ENCODE measurements at regions not wholly inside any gene's neighbourhood (a gene's known extent, or its start where the extent isn't known, plus 50 kb on each side); places are given as distances from the start of the nearest gene placed in this dataset.
"Not testable (repeated sequence)": the region's sequence is repeated elsewhere in the genome, so short reads cannot be mapped to it uniquely, and the experiment has no call there.

- Histone ChIP-seq H3K27ac (ENCODE audit: low read depth, low read length, poor library complexity, severe bottlenecking) (no peak overlapping the region), H3K27me3 (replicated peaks; ENCODE audit: insufficient read depth, low read depth, low read length, poor library complexity) (no peaks in the 10 kb centered on the region), H3K9me3 (ENCODE audit: low read depth, low read length, poor library complexity, severe bottlenecking) (peaks cover 2% of the 10 kb centered on the region), H3K4me1 (ENCODE audit: insufficient read depth, low read length, poor library complexity, severe bottlenecking) (no peaks in the 10 kb centered on the region), H3K4me3 (ENCODE audit: low read depth, low read length, poor library complexity, severe bottlenecking) (no peak overlapping the region), H3K36me3 (ENCODE audit: insufficient read depth, low read length, poor library complexity, severe bottlenecking) (no peaks in the 10 kb centered on the region)
- no peak for DNase-seq (ENCODE audit: low spot score)
- intact Hi-C loops (cut with micrococcal nuclease; ENCODE audit: unreplicated experiment), result no loop called here
- CTCF ChIA-PET, result no interaction called here
- TF ChIP-seq EZH2 (IDR thresholded peaks at IDR 0.05; ENCODE audit: borderline replicate concordance, low read depth, low read length, poor library complexity, severe bottlenecking) (no peak), CTCF (conservative IDR thresholded peaks at IDR 0.05; ENCODE audit: low read depth, low read length) (no peak)
- POLR2A ChIA-PET (ENCODE audit: low non-redundant PET), result no interaction called here
- no TSS peak for BruUV-seq (replicated peaks)
Measured at GRCh38 chr5:101212942-101213514, 309.9 kb upstream of the ST8SIA4 start.

DNA sequence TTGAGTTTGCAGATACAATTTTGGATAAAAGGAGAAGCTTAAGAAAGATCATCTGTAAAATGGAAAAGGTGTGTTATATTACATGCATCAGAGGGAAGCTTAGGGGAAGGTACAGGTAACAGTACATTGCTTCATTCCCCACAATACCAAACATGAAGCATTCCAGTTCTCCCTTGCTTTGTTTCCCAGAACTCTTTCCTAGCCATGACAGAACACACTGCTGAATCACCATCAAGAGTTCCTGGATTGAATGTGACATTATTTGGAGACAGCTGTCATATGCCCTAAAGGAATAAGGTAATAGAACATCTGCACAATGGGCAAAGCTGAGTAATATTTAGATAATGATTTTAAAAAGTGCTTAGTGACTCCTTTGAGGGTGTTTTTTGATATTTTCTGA lies 303.5 kb upstream of the ST8SIA4 start:
- TF ChIP-seq EZH2 (IDR thresholded peaks at IDR 0.05; ENCODE audit: borderline replicate concordance, low read depth, low read length, poor library complexity, severe bottlenecking), result no peak
- ChIA-PET POLR2A (ENCODE audit: low non-redundant PET) (no interaction called here), CTCF (no interaction called here)
- intact Hi-C loops (cut with micrococcal nuclease; ENCODE audit: unreplicated experiment), result no loop called here
- BruUV-seq (replicated peaks), result no TSS peak
- H3K27me3 ChIP-seq (replicated peaks; ENCODE audit: insufficient read depth, low read depth, low read length, poor library complexity), result no peaks in the 10 kb centered on the region
- no peaks in the 10 kb centered on the region for H3K4me1 ChIP-seq (ENCODE audit: insufficient read depth, low read length, poor library complexity, severe bottlenecking)
- peaks cover 2% of the 10 kb centered on the region for H3K9me3 ChIP-seq (ENCODE audit: low read depth, low read length, poor library complexity, severe bottlenecking)
- no peaks in the 10 kb centered on the region for H3K36me3 ChIP-seq (ENCODE audit: insufficient read depth, low read length, poor library complexity, severe bottlenecking)
- no peak overlapping the region for H3K4me3 ChIP-seq (ENCODE audit: low read depth, low read length, poor library complexity, severe bottlenecking)
- H3K27ac ChIP-seq (ENCODE audit: low read depth, low read length, poor library complexity, severe bottlenecking), result no peak overlapping the region
- no peak for DNase-seq (ENCODE audit: low spot score)

- H3K4me1 ChIP-seq (ENCODE audit: insufficient read depth, low read length, poor library complexity, severe bottlenecking); POLR2A ChIA-PET (ENCODE audit: low non-redundant PET); H3K9me3 ChIP-seq (ENCODE audit: low read depth, low read length, poor library complexity, severe bottlenecking); H3K27me3 ChIP-seq (replicated peaks; ENCODE audit: insufficient read depth, low read depth, low read length, poor library complexity); H3K4me3 ChIP-seq (ENCODE audit: low read depth, low read length, poor library complexity, severe bottlenecking); intact Hi-C loops (cut with micrococcal nuclease; ENCODE audit: unreplicated experiment); H3K36me3 ChIP-seq (ENCODE audit: insufficient read depth, low read length, poor library complexity, severe bottlenecking); CTCF ChIA-PET; DNase-seq (ENCODE audit: low spot score); BruUV-seq (replicated peaks); H3K27ac ChIP-seq (ENCODE audit: low read depth, low read length, poor library complexity, severe bottlenecking): not testable (repeated sequence)
Measured at GRCh38 chr5:101205065-101205464, 302.0 kb upstream of the ST8SIA4 start.

DNA sequence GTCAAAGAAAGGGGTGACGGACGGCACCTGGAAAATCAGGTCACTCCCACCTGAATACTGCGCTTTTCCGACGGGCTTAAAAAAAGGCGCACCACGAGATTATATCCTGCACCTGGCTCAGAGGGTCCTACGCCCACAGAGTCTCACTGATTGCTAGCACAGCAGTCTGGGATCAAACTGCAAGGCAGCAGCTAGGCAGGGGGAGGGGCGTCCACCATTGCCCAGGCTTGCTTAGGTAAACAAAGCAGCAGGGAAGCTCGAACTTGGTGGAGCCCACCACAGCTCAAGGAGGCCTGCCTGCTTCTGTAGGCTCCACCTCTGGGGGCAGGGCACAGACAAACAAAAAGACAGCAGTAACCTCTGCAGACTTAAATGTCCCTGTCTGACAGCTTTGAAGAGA lies 277.3 kb upstream of the ST8SIA4 start:
- CTCF ChIA-PET; H3K27ac ChIP-seq (ENCODE audit: low read depth, low read length, poor library complexity, severe bottlenecking); H3K27me3 ChIP-seq (replicated peaks; ENCODE audit: insufficient read depth, low read depth, low read length, poor library complexity); POLR2A ChIA-PET (ENCODE audit: low non-redundant PET); H3K36me3 ChIP-seq (ENCODE audit: insufficient read depth, low read length, poor library complexity, severe bottlenecking); H3K4me3 ChIP-seq (ENCODE audit: low read depth, low read length, poor library complexity, severe bottlenecking); H3K4me1 ChIP-seq (ENCODE audit: insufficient read depth, low read length, poor library complexity, severe bottlenecking); intact Hi-C loops (cut with micrococcal nuclease; ENCODE audit: unreplicated experiment); BruUV-seq (replicated peaks); DNase-seq (ENCODE audit: low spot score); H3K9me3 ChIP-seq (ENCODE audit: low read depth, low read length, poor library complexity, severe bottlenecking): not testable (repeated sequence)

DNA sequence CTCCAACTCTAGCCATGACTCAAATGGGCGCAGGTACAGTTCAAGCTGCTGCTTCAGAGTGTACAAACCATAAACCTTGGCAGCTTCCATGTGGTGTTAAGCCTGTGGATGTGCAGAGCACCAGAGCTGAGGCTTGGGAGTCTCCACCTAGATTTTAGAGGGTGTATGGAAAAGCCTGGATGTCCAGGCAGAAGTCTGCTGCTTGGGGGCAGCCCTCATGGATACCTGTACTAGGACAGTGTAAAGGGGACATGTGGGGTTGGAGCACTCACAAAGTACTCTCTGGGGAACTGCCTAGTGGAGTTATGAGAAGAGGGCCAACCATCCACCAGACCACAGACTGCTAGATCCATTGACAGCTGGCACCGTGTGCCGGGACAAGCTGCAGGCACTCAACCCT lies 273.5 kb upstream of the ST8SIA4 start:
- ChIA-PET POLR2A (ENCODE audit: low non-redundant PET) (no interaction called here), CTCF (no interaction called here)
- H3K4me3 ChIP-seq (ENCODE audit: low read depth, low read length, poor library complexity, severe bottlenecking), result no peak overlapping the region
- no peak overlapping the region for H3K27ac ChIP-seq (ENCODE audit: low read depth, low read length, poor library complexity, severe bottlenecking)
- H3K27me3 ChIP-seq (replicated peaks; ENCODE audit: insufficient read depth, low read depth, low read length, poor library complexity), result no peaks in the 10 kb centered on the region
- TF ChIP-seq EZH2 (IDR thresholded peaks at IDR 0.05; ENCODE audit: borderline replicate concordance, low read depth, low read length, poor library complexity, severe bottlenecking), result no peak
- TF ChIP-seq CTCF (conservative IDR thresholded peaks at IDR 0.05; ENCODE audit: low read depth, low read length), result no peak
- H3K36me3 ChIP-seq (ENCODE audit: insufficient read depth, low read length, poor library complexity, severe bottlenecking), result no peaks in the 10 kb centered on the region
- no TSS peak for BruUV-seq (replicated peaks)
- H3K4me1 ChIP-seq (ENCODE audit: insufficient read depth, low read length, poor library complexity, severe bottlenecking), result no peaks in the 10 kb centered on the region
- DNase-seq (ENCODE audit: low spot score), result no peak
- intact Hi-C loops (cut with micrococcal nuclease; ENCODE audit: unreplicated experiment), result no loop called here
- H3K9me3 ChIP-seq (ENCODE audit: low read depth, low read length, poor library complexity, severe bottlenecking), result peaks cover 3% of the 10 kb centered on the region

Measured in A673 (cell line).